ENCODE measurements at regions not wholly inside any gene's neighbourhood (a gene's known extent, or its start where the extent isn't known, plus 50 kb on each side); places are given as distances from the start of the nearest gene placed in this dataset.

- H3K36me3 ChIP-seq = no peaks in the 10 kb centered on the region
- H3K27me3 ChIP-seq = no peaks in the 10 kb centered on the region
- ATAC-seq (peak; percentile 13), DNase-seq (no peak)
- no peak for TF ChIP-seq CTCF (IDR thresholded peaks at IDR 0.05)
- H3K27ac ChIP-seq = no peak overlapping the region
- H3K9me3 ChIP-seq = no peaks in the 10 kb centered on the region
- H3K4me3 ChIP-seq = no peak overlapping the region
- intact Hi-C loops (cut with DNase I) = no loop called here
- no peaks in the 10 kb centered on the region for H3K4me1 ChIP-seq
These were observed 448.7 kb upstream of the PFKP start for GRCh38 chr10:2618690-2619089.

GRCh38 chr10:2616215-2616614 is 451.1 kb upstream of the PFKP start:
- Histone ChIP-seq H3K36me3 (no peaks in the 10 kb centered on the region), H3K27me3 (no peaks in the 10 kb centered on the region), H3K27ac (no peak overlapping the region), H3K4me1 (no peaks in the 10 kb centered on the region), H3K4me3 (no peak overlapping the region), H3K9me3 (no peaks in the 10 kb centered on the region)
- ATAC-seq = no peak
- no peak for TF ChIP-seq CTCF (IDR thresholded peaks at IDR 0.05)
- DNase-seq = no peak
- intact Hi-C loops (cut with DNase I) = no loop called here

DNA sequence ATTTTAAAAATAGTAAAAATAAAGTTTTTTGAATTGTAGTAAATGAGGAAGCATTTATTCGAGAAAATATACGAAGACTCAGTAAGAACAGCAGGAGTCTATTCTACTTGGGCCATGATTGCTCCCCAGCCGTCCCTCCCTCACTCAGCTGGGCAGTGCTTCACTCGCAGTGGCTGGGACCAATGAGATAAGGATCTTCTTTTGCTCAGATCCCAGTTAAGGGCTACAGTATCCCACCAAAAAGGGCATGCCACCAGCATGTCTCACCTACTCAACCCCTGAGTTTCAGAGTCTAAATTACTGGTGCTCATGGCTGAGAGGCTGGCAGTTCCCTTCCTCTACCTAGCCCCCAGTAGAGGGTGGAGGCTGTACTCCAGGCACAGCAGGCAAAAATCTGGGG is 455.7 kb upstream of the PFKP start:
- Histone ChIP-seq H3K4me3 (no peak overlapping the region), H3K36me3 (no peaks in the 10 kb centered on the region), H3K27ac (no peak overlapping the region), H3K27me3 (no peaks in the 10 kb centered on the region), H3K4me1 (no peaks in the 10 kb centered on the region), H3K9me3 (no peaks in the 10 kb centered on the region)
- intact Hi-C loops (cut with DNase I) = no loop called here
- DNase-seq = no peak
- no peak for TF ChIP-seq CTCF (IDR thresholded peaks at IDR 0.05)
- no peak for ATAC-seq

- ATAC-seq (no peak), DNase-seq (no peak)
- no peak for TF ChIP-seq CTCF (IDR thresholded peaks at IDR 0.05)
- H3K4me3 ChIP-seq = no peak overlapping the region
- no peaks in the 10 kb centered on the region for H3K27me3 ChIP-seq
- H3K27ac ChIP-seq = no peak overlapping the region
- H3K36me3 ChIP-seq = no peaks in the 10 kb centered on the region
- intact Hi-C loops (cut with DNase I) = no loop called here
- no peaks in the 10 kb centered on the region for H3K9me3 ChIP-seq
- H3K4me1 ChIP-seq = no peaks in the 10 kb centered on the region
These were observed 456.4 kb upstream of the PFKP start for GRCh38 chr10:2610946-2611345.

- ATAC-seq (no peak), DNase-seq (no peak)
- H3K36me3 ChIP-seq = no peaks in the 10 kb centered on the region
These were observed 462.5 kb upstream of the PFKP start for GRCh38 chr10:2604891-2605290.

More at GRCh38 chr10:2604891-2605290, 462.5 kb upstream of the PFKP start:
- no peaks in the 10 kb centered on the region for H3K9me3 ChIP-seq
- no peak for TF ChIP-seq CTCF (IDR thresholded peaks at IDR 0.05)
- H3K4me1 ChIP-seq = no peaks in the 10 kb centered on the region
- intact Hi-C loops (cut with DNase I) = no loop called here
- H3K27me3 ChIP-seq = no peaks in the 10 kb centered on the region
- no peak overlapping the region for H3K4me3 ChIP-seq
- no peak overlapping the region for H3K27ac ChIP-seq

Data from upper lobe of right lung (tissue), 1 donor.